ENCODE measurements at regions not wholly inside any gene's neighbourhood (a gene's known extent, or its start where the extent isn't known, plus 50 kb on each side); places are given as distances from the start of the nearest gene placed in this dataset.

GRCh38 chr7:130990178-130990832 is 256.3 kb upstream of the KLF14 start:
- H3K4me3 ChIP-seq (ENCODE audit: low read length) = no peak overlapping the region
- peaks cover 7% of the 10 kb centered on the region for H3K36me3 ChIP-seq (ENCODE audit: insufficient read depth, low read length)
- H3K9me3 ChIP-seq (replicated peaks; ENCODE audit: low read length) = no peaks in the 10 kb centered on the region
- H3K9ac ChIP-seq (ENCODE audit: low read depth, low read length) = no peak overlapping the region
- peaks cover 34% of the 10 kb centered on the region for H3K4me1 ChIP-seq (ENCODE audit: control insufficient read depth, insufficient read depth, low read length)
- H3K27me3 ChIP-seq (ENCODE audit: control insufficient read depth, insufficient read depth, low read length) = no peaks in the 10 kb centered on the region
- H3K4me2 ChIP-seq (ENCODE audit: low read length) = no peak overlapping the region

GRCh38 chr7:130993671-130994365 is 259.8 kb upstream of the KLF14 start:
- H3K4me1 ChIP-seq (ENCODE audit: control insufficient read depth, insufficient read depth, low read length) = peaks cover 48% of the 10 kb centered on the region
- peak overlapping the region; percentile 58 for H3K9ac ChIP-seq (ENCODE audit: low read depth, low read length)
- H3K4me3 ChIP-seq (ENCODE audit: low read length) = no peak overlapping the region

GRCh38 chr7:130994378-130995115 is 260.5 kb upstream of the KLF14 start:
- H3K27me3 ChIP-seq (ENCODE audit: control insufficient read depth, insufficient read depth, low read length) = no peaks in the 10 kb centered on the region
- peak overlapping the region; percentile 58 for H3K9ac ChIP-seq (ENCODE audit: low read depth, low read length)
- no peaks in the 10 kb centered on the region for H3K36me3 ChIP-seq (ENCODE audit: insufficient read depth, low read length)
- H3K4me3 ChIP-seq (ENCODE audit: low read length) = peak overlapping the region; percentile 25
- H3K4me1 ChIP-seq (ENCODE audit: control insufficient read depth, insufficient read depth, low read length) = peaks cover 52% of the 10 kb centered on the region
- no peaks in the 10 kb centered on the region for H3K9me3 ChIP-seq (replicated peaks; ENCODE audit: low read length)
- H3K4me2 ChIP-seq (ENCODE audit: low read length) = peak overlapping the region; percentile 74

More at GRCh38 chr7:130993671-130994365, 259.8 kb upstream of the KLF14 start:
- Histone ChIP-seq H3K9me3 (replicated peaks; ENCODE audit: low read length) (no peaks in the 10 kb centered on the region), H3K4me2 (ENCODE audit: low read length) (peak overlapping the region; percentile 74), H3K36me3 (ENCODE audit: insufficient read depth, low read length) (no peaks in the 10 kb centered on the region), H3K27me3 (ENCODE audit: control insufficient read depth, insufficient read depth, low read length) (no peaks in the 10 kb centered on the region)

- H3K9me3 ChIP-seq (replicated peaks; ENCODE audit: low read length) = no peaks in the 10 kb centered on the region
- peaks cover 4% of the 10 kb centered on the region for H3K36me3 ChIP-seq (ENCODE audit: insufficient read depth, low read length)
- peak overlapping the region; percentile 74 for H3K4me2 ChIP-seq (ENCODE audit: low read length)
- H3K4me1 ChIP-seq (ENCODE audit: control insufficient read depth, insufficient read depth, low read length) = peaks cover 52% of the 10 kb centered on the region
- H3K4me3 ChIP-seq (ENCODE audit: low read length) = peak overlapping the region; percentile 25
- H3K27me3 ChIP-seq (ENCODE audit: control insufficient read depth, insufficient read depth, low read length) = no peaks in the 10 kb centered on the region
- peak overlapping the region; percentile 58 for H3K9ac ChIP-seq (ENCODE audit: low read depth, low read length)
These were observed 261.5 kb upstream of the KLF14 start for GRCh38 chr7:130995252-130996081.

- peak overlapping the region; percentile 59 for H3K9ac ChIP-seq (ENCODE audit: low read depth, low read length)
- H3K4me1 ChIP-seq (ENCODE audit: control insufficient read depth, insufficient read depth, low read length) = peaks cover 52% of the 10 kb centered on the region
- H3K4me3 ChIP-seq (ENCODE audit: low read length) = peak overlapping the region; percentile 21
- peaks cover 6% of the 10 kb centered on the region for H3K36me3 ChIP-seq (ENCODE audit: insufficient read depth, low read length)
- H3K9me3 ChIP-seq (replicated peaks; ENCODE audit: low read length) = no peaks in the 10 kb centered on the region
- no peaks in the 10 kb centered on the region for H3K27me3 ChIP-seq (ENCODE audit: control insufficient read depth, insufficient read depth, low read length)
- H3K4me2 ChIP-seq (ENCODE audit: low read length) = peak overlapping the region; percentile 74
These were observed 262.3 kb upstream of the KLF14 start for GRCh38 chr7:130996205-130996832.

- peak overlapping the region; percentile 21 for H3K4me3 ChIP-seq (ENCODE audit: low read length)
- H3K9me3 ChIP-seq (replicated peaks; ENCODE audit: low read length) = no peaks in the 10 kb centered on the region
- H3K36me3 ChIP-seq (ENCODE audit: insufficient read depth, low read length) = peaks cover 6% of the 10 kb centered on the region
- peaks cover 52% of the 10 kb centered on the region for H3K4me1 ChIP-seq (ENCODE audit: control insufficient read depth, insufficient read depth, low read length)
- peak overlapping the region; percentile 59 for H3K9ac ChIP-seq (ENCODE audit: low read depth, low read length)
- H3K4me2 ChIP-seq (ENCODE audit: low read length) = peak overlapping the region; percentile 74
- H3K27me3 ChIP-seq (ENCODE audit: control insufficient read depth, insufficient read depth, low read length) = no peaks in the 10 kb centered on the region
These were observed 262.8 kb upstream of the KLF14 start for GRCh38 chr7:130996833-130997231.

- H3K9ac ChIP-seq (ENCODE audit: low read depth, low read length) = no peak overlapping the region
- no peaks in the 10 kb centered on the region for H3K9me3 ChIP-seq (replicated peaks; ENCODE audit: low read length)
- H3K4me2 ChIP-seq (ENCODE audit: low read length) = no peak overlapping the region
- no peak overlapping the region for H3K4me3 ChIP-seq (ENCODE audit: low read length)
- peaks cover 6% of the 10 kb centered on the region for H3K36me3 ChIP-seq (ENCODE audit: insufficient read depth, low read length)
- H3K27me3 ChIP-seq (ENCODE audit: control insufficient read depth, insufficient read depth, low read length) = no peaks in the 10 kb centered on the region
- peaks cover 49% of the 10 kb centered on the region for H3K4me1 ChIP-seq (ENCODE audit: control insufficient read depth, insufficient read depth, low read length)
These were observed 265.1 kb upstream of the KLF14 start for GRCh38 chr7:130998993-130999602.

GRCh38 chr7:130999926-131000325 is 265.9 kb upstream of the KLF14 start:
- Histone ChIP-seq H3K27me3 (ENCODE audit: control insufficient read depth, insufficient read depth, low read length) (no peaks in the 10 kb centered on the region), H3K9ac (ENCODE audit: low read depth, low read length) (no peak overlapping the region), H3K4me1 (ENCODE audit: control insufficient read depth, insufficient read depth, low read length) (peaks cover 41% of the 10 kb centered on the region)

GRCh38 chr7:131000389-131000788 is 266.4 kb upstream of the KLF14 start:
- peaks cover 36% of the 10 kb centered on the region for H3K4me1 ChIP-seq (ENCODE audit: control insufficient read depth, insufficient read depth, low read length)

More at GRCh38 chr7:130999926-131000325, 265.9 kb upstream of the KLF14 start:
- Histone ChIP-seq H3K4me2 (ENCODE audit: low read length) (no peak overlapping the region), H3K4me3 (ENCODE audit: low read length) (no peak overlapping the region), H3K36me3 (ENCODE audit: insufficient read depth, low read length) (peaks cover 6% of the 10 kb centered on the region), H3K9me3 (replicated peaks; ENCODE audit: low read length) (no peaks in the 10 kb centered on the region)

GRCh38 chr7:131000873-131001272 is 266.9 kb upstream of the KLF14 start:
- Histone ChIP-seq H3K4me1 (ENCODE audit: control insufficient read depth, insufficient read depth, low read length) (peaks cover 31% of the 10 kb centered on the region), H3K9ac (ENCODE audit: low read depth, low read length) (no peak overlapping the region), H3K27me3 (ENCODE audit: control insufficient read depth, insufficient read depth, low read length) (no peaks in the 10 kb centered on the region), H3K4me3 (ENCODE audit: low read length) (no peak overlapping the region), H3K9me3 (replicated peaks; ENCODE audit: low read length) (no peaks in the 10 kb centered on the region), H3K4me2 (ENCODE audit: low read length) (no peak overlapping the region), H3K36me3 (ENCODE audit: insufficient read depth, low read length) (peaks cover 6% of the 10 kb centered on the region)

More at GRCh38 chr7:131000389-131000788, 266.4 kb upstream of the KLF14 start:
- Histone ChIP-seq H3K36me3 (ENCODE audit: insufficient read depth, low read length) (peaks cover 6% of the 10 kb centered on the region), H3K27me3 (ENCODE audit: control insufficient read depth, insufficient read depth, low read length) (no peaks in the 10 kb centered on the region), H3K9me3 (replicated peaks; ENCODE audit: low read length) (no peaks in the 10 kb centered on the region), H3K4me2 (ENCODE audit: low read length) (no peak overlapping the region), H3K9ac (ENCODE audit: low read depth, low read length) (no peak overlapping the region), H3K4me3 (ENCODE audit: low read length) (no peak overlapping the region)

Data from skeletal muscle satellite cell (primary cell).